HCT116 (cell line): ENCODE measurements at regions not wholly inside any gene's neighbourhood (a gene's known extent, or its start where the extent isn't known, plus 50 kb on each side); places are given as distances from the start of the nearest gene placed in this dataset.

Source experiments
- CTCF ChIP-seq, 3 experiments: fragments of 200-600 bp in 1 of 3; sonication (generic) in 1 of 3; IDR thresholded peaks in 2 of 3; conservative IDR thresholded peaks in 1 of 3; 2 replicates each; pipeline ENCODE4 v1.5.1; 2012 to 2017; ENCODE audit warnings: low read depth in 2 of 3, low read length in 2 of 3, antibody characterized with exemption in 1 of 3, borderline replicate concordance in 1 of 3, control low read depth in 1 of 3, mild to moderate bottlenecking in 1 of 3, mixed read lengths in 1 of 3, mixed run types in 1 of 3, moderate library complexity in 1 of 3; ENCODE audit not compliant: insufficient read depth in 1 of 3
- EZH2 ChIP-seq: fragments of 200-600 bp; sonication (generic); IDR thresholded peaks from 2 replicates; pipeline ENCODE4 v1.6.1; 2017; ENCODE audit warnings: antibody characterized with exemption, mixed run types
- FOSL1 ChIP-seq: IDR thresholded peaks from 2 replicates; pipeline ENCODE4 v1.6.1; 2012; ENCODE audit warnings: low read depth
- JUND ChIP-seq: IDR thresholded peaks from 2 replicates; pipeline ENCODE4 v1.6.1; 2012
- POLR2AphosphoS5 ChIP-seq: IDR thresholded peaks from 2 replicates; pipeline ENCODE4 v1.6.1; 2011; ENCODE audit warnings: mild to moderate bottlenecking, low read depth, low read length, moderate library complexity
- RAD21 ChIP-seq: IDR thresholded peaks from 2 replicates; pipeline ENCODE4 v1.6.1; 2012; ENCODE audit warnings: low read depth, mild to moderate bottlenecking
- ZFX ChIP-seq: fragments of 450-650 bp; IDR thresholded peaks from 2 replicates; pipeline ENCODE4 v1.6.1; 2017
- TF ChIP-seq, protein P1 (sequence below): IDR thresholded peaks from 2 replicates; pipeline ENCODE4 v1.6.1; 2012
- TF ChIP-seq, protein P2 (sequence below): IDR thresholded peaks from 2 replicates; pipeline ENCODE4 v1.6.1; 2012; ENCODE audit warnings: low read depth

DNA sequence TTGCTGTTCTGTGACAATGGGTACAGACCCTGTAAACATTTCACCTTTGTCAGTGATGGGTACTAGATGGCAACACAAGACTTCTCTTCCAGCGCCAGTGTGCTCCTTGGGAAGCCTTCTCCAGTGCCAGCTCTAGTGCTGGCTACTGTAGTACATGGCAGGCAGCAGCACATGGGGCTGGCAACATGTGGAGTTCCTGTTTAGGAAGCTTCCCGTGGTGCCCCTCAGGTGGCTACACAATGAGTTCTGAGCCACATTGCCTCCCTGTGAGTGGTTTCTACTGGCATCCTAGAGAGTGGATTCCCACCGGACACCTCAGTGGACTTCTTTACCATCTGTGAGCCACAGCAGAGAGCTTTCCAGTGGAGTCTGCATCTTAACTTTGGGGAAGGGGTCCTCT, 302.1 kb downstream of the CYRIA start:
- no peak for TF ChIP-seq POLR2AphosphoS5
- TF ChIP-seq, protein P1, sequence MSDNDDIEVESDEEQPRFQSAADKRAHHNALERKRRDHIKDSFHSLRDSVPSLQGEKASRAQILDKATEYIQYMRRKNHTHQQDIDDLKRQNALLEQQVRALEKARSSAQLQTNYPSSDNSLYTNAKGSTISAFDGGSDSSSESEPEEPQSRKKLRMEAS, result no peak
- TF ChIP-seq JUND, result no peak
- no peak for TF ChIP-seq ZFX
- TF ChIP-seq FOSL1, result no peak
- no peak for TF ChIP-seq CTCF (IDR thresholded peaks at IDR 0.05 in 2 of 3, conservative IDR thresholded peaks at IDR 0.05 in 1 of 3; ENCODE audit: borderline replicate concordance in 1 of 3, insufficient read depth in 1 of 3, low read depth in 2 of 3, low read length in 2 of 3)
- no peak for TF ChIP-seq RAD21
- TF ChIP-seq, protein P2, sequence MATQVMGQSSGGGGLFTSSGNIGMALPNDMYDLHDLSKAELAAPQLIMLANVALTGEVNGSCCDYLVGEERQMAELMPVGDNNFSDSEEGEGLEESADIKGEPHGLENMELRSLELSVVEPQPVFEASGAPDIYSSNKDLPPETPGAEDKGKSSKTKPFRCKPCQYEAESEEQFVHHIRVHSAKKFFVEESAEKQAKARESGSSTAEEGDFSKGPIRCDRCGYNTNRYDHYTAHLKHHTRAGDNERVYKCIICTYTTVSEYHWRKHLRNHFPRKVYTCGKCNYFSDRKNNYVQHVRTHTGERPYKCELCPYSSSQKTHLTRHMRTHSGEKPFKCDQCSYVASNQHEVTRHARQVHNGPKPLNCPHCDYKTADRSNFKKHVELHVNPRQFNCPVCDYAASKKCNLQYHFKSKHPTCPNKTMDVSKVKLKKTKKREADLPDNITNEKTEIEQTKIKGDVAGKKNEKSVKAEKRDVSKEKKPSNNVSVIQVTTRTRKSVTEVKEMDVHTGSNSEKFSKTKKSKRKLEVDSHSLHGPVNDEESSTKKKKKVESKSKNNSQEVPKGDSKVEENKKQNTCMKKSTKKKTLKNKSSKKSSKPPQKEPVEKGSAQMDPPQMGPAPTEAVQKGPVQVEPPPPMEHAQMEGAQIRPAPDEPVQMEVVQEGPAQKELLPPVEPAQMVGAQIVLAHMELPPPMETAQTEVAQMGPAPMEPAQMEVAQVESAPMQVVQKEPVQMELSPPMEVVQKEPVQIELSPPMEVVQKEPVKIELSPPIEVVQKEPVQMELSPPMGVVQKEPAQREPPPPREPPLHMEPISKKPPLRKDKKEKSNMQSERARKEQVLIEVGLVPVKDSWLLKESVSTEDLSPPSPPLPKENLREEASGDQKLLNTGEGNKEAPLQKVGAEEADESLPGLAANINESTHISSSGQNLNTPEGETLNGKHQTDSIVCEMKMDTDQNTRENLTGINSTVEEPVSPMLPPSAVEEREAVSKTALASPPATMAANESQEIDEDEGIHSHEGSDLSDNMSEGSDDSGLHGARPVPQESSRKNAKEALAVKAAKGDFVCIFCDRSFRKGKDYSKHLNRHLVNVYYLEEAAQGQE, result no peak
- no peak for TF ChIP-seq EZH2
